ENCODE measurements at regions not wholly inside any gene's neighbourhood (a gene's known extent, or its start where the extent isn't known, plus 50 kb on each side); places are given as distances from the start of the nearest gene placed in this dataset.

DNA sequence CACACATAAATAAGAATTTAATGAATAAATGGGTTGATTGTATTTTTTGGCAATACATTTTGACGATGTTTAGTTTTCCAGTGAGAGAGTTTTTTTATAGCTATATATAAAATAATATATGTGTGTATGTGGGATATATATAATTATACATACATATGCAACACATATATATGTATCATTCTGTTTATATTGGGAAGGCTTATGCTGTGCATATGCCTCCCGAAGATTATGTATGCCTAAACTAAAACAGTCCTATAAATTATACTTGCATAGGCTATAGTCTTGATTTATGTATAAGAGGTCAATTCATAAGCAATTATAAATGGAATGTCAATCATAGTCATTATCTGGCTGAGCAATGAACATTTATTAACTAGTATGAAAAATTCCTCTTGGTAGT is 151.3 kb upstream of the HMHB1 start:
- no peak for TF ChIP-seq CTCF (IDR thresholded peaks at IDR 0.05; ENCODE audit: low read depth, low read length, poor library complexity, severe bottlenecking)
- no peak for TF ChIP-seq EZH2phosphoT487 (IDR thresholded peaks at IDR 0.05; ENCODE audit: borderline replicate concordance, low read length)

Measured in DOHH2 (cell line).